ENCODE measurements at regions not wholly inside any gene's neighbourhood (a gene's known extent, or its start where the extent isn't known, plus 50 kb on each side); places are given as distances from the start of the nearest gene placed in this dataset.

GRCh38 chr9:105158898-105159297, 85.6 kb upstream of the SLC44A1 start:
- H3K36me3 ChIP-seq: no peaks in the 10 kb centered on the region
- WGBS: 93% methylated on average over 5 of the region's 5 CpGs
- TF ChIP-seq, protein P1, sequence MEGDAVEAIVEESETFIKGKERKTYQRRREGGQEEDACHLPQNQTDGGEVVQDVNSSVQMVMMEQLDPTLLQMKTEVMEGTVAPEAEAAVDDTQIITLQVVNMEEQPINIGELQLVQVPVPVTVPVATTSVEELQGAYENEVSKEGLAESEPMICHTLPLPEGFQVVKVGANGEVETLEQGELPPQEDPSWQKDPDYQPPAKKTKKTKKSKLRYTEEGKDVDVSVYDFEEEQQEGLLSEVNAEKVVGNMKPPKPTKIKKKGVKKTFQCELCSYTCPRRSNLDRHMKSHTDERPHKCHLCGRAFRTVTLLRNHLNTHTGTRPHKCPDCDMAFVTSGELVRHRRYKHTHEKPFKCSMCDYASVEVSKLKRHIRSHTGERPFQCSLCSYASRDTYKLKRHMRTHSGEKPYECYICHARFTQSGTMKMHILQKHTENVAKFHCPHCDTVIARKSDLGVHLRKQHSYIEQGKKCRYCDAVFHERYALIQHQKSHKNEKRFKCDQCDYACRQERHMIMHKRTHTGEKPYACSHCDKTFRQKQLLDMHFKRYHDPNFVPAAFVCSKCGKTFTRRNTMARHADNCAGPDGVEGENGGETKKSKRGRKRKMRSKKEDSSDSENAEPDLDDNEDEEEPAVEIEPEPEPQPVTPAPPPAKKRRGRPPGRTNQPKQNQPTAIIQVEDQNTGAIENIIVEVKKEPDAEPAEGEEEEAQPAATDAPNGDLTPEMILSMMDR (IDR thresholded peaks at IDR 0.05): no peak
- no peak for TF ChIP-seq POLR2A (IDR thresholded peaks at IDR 0.05)
- TF ChIP-seq EP300 (IDR thresholded peaks at IDR 0.05): no peak
- no peak for TF ChIP-seq POLR2AphosphoS5 (IDR thresholded peaks at IDR 0.05)
- no peak overlapping the region for H3K4me3 ChIP-seq
- no peak for DNase-seq (ENCODE audit: low spot score in 2 of 2)
- no peak overlapping the region for H3K27ac ChIP-seq
- peaks cover 13% of the 10 kb centered on the region for H3K4me1 ChIP-seq
- no peaks in the 10 kb centered on the region for H3K27me3 ChIP-seq
- H3K9me3 ChIP-seq: no peaks in the 10 kb centered on the region

- H3K36me3 ChIP-seq: no peaks in the 10 kb centered on the region
- no peaks in the 10 kb centered on the region for H3K4me1 ChIP-seq
- no peaks in the 10 kb centered on the region for H3K27me3 ChIP-seq
- no peaks in the 10 kb centered on the region for H3K9me3 ChIP-seq
- no peak overlapping the region for H3K4me3 ChIP-seq
- TF ChIP-seq POLR2A (IDR thresholded peaks at IDR 0.05) (no peak), EP300 (IDR thresholded peaks at IDR 0.05) (no peak), POLR2AphosphoS5 (IDR thresholded peaks at IDR 0.05) (no peak)
- TF ChIP-seq, protein P1 (IDR thresholded peaks at IDR 0.05): no peak
- DNase-seq (ENCODE audit: low spot score in 2 of 2): no peak
- no peak overlapping the region for H3K27ac ChIP-seq
- WGBS: 76% methylated on average over 3 of the region's 3 CpGs
These were observed 75.6 kb upstream of the SLC44A1 start for GRCh38 chr9:105168870-105169319.

- Histone ChIP-seq H3K27me3 (no peaks in the 10 kb centered on the region), H3K36me3 (no peaks in the 10 kb centered on the region), H3K9me3 (no peaks in the 10 kb centered on the region), H3K4me1 (no peaks in the 10 kb centered on the region), H3K27ac (no peak overlapping the region), H3K4me3 (no peak overlapping the region)
- TF ChIP-seq POLR2A (IDR thresholded peaks at IDR 0.05): no peak
- TF ChIP-seq, protein P1 (IDR thresholded peaks at IDR 0.05): no peak
- TF ChIP-seq EP300 (IDR thresholded peaks at IDR 0.05): no peak
- no peak for TF ChIP-seq POLR2AphosphoS5 (IDR thresholded peaks at IDR 0.05)
- DNase-seq (ENCODE audit: low spot score in 2 of 2): no peak
- 19% methylated on average over 1 of the region's 1 CpG for WGBS
These were observed 73.4 kb upstream of the SLC44A1 start for GRCh38 chr9:105171076-105171475.

DNA sequence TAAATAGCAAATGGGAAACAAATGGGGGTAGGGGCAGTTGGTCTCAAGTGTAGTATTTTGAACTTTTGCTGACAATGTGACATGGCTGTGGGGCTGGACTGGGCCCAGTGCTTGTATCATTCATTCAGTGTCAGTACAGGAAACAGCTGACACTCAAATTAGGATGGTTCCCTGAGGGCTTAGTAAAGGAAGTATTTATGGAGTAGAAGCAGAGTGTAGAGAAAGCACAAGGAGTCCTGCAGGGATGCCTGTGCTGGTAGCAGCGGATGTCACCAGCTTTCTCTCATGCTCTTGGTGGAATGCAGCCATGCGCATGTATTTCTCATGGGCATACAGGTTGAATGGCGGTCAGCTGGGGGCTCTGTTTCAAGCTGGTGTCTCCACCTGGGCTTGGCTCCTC, 72.9 kb upstream of the SLC44A1 start:
- no peak for DNase-seq (ENCODE audit: low spot score in 2 of 2)
- 74% methylated on average over 3 of the region's 3 CpGs for WGBS
- no peaks in the 10 kb centered on the region for H3K9me3 ChIP-seq
- no peaks in the 10 kb centered on the region for H3K36me3 ChIP-seq
- H3K4me3 ChIP-seq: no peak overlapping the region
- no peaks in the 10 kb centered on the region for H3K4me1 ChIP-seq
- H3K27me3 ChIP-seq: no peaks in the 10 kb centered on the region
- no peak overlapping the region for H3K27ac ChIP-seq
- TF ChIP-seq POLR2A (IDR thresholded peaks at IDR 0.05) (no peak), EP300 (IDR thresholded peaks at IDR 0.05) (no peak), POLR2AphosphoS5 (IDR thresholded peaks at IDR 0.05) (no peak)
- TF ChIP-seq, protein P1 (IDR thresholded peaks at IDR 0.05): no peak

DNA sequence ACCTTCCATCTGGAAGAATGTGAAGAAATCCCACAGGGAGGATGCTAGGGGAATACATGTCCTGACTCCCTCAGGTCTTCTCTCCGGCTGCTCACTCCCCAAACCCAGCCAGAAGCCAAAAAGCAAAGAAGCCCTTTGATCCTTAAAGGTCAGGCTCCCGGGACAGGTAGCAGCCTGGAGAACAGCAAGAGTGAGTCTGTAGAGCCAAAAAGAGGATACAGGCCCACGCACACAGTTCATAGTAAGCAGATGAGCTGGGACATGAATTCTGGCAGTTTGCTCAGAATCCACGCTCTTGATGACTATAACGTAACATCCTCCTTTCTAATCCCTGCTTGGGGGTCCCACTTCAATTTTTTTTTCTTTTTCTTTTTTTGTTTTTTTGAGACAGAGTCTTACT, 72.0 kb upstream of the SLC44A1 start:
- no peaks in the 10 kb centered on the region for H3K36me3 ChIP-seq
- no peaks in the 10 kb centered on the region for H3K9me3 ChIP-seq
- TF ChIP-seq POLR2A (IDR thresholded peaks at IDR 0.05): no peak
- TF ChIP-seq POLR2AphosphoS5 (IDR thresholded peaks at IDR 0.05): no peak
- TF ChIP-seq, protein P1 (IDR thresholded peaks at IDR 0.05): no peak
- no peak for TF ChIP-seq EP300 (IDR thresholded peaks at IDR 0.05)
- no peak overlapping the region for H3K4me3 ChIP-seq
- no peak for DNase-seq (ENCODE audit: low spot score in 2 of 2)
- H3K27me3 ChIP-seq: no peaks in the 10 kb centered on the region
- H3K27ac ChIP-seq: no peak overlapping the region
- H3K4me1 ChIP-seq: no peaks in the 10 kb centered on the region
- WGBS: 81% methylated on average over 5 of the region's 5 CpGs

Measured in suprapubic skin (tissue), 4 donors.